ENCODE measurements at regions not wholly inside any gene's neighbourhood (a gene's known extent, or its start where the extent isn't known, plus 50 kb on each side); places are given as distances from the start of the nearest gene placed in this dataset.

DNA sequence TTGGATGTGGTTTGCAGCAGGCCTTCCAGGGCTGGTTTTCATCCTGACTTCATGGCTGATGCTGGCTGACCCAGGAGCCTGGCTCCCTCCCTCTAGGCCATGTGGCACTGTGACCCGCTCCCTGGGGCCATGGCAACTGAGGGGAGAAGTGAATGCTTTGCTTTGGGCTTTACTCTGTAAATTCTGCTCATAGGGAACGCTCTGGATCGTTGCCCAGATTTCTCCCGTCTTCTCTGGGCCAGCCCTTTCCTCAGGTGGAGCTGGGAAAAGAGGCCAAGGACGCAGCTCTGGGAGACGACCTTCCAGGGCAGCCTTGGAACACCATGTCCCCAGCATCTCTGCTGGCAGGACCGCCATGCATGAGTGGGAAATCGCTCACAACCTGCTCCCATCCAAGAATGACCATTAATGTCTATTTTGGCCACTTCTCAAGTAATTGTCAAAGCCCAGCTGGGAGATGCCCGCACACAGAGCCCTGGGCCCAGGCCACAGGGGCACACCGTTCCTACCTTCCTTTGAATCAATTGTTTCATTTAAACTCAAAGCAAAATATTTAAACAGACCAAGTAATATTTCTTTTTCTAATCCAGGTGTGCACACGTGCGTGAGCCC is 321.8 kb downstream of the TEX29 start:
- no peak overlapping the region for H3K4me2 ChIP-seq (ENCODE audit: extremely low read depth, insufficient read depth, low read length)
- no peak overlapping the region for H2AFZ ChIP-seq (ENCODE audit: low read length)
- no peaks in the 10 kb centered on the region for H3K9me3 ChIP-seq (ENCODE audit: control insufficient read depth, insufficient read depth, low read depth, low read length)
- TF ChIP-seq EZH2 (IDR thresholded peaks at IDR 0.05; ENCODE audit: low read length, missing control alignments) (no peak), CTCF (conservative IDR thresholded peaks at IDR 0.05 in 1 of 2, IDR thresholded peaks at IDR 0.05 in 1 of 2; ENCODE audit: low read depth in 1 of 2, low read length in 2 of 2) (no peak)
- no peaks in the 10 kb centered on the region for H3K27me3 ChIP-seq (ENCODE audit: control insufficient read depth, insufficient read depth, low read length)
- H3K36me3 ChIP-seq (ENCODE audit: control insufficient read depth, insufficient read depth, low read length): no peaks in the 10 kb centered on the region
- H3K4me1 ChIP-seq (ENCODE audit: control insufficient read depth, extremely low read depth, insufficient read depth, low read length): no peaks in the 10 kb centered on the region
- no peak overlapping the region for H3K9ac ChIP-seq (ENCODE audit: insufficient read depth, low read length)
- no peaks in the 10 kb centered on the region for H4K20me1 ChIP-seq (ENCODE audit: control insufficient read depth, extremely low read depth, insufficient read depth, low read length)
- no peak overlapping the region for H3K27ac ChIP-seq (ENCODE audit: insufficient read depth, low read length)
- no peak overlapping the region for H3K4me3 ChIP-seq (replicated peaks in 1 of 4; ENCODE audit: control extremely low read depth in 1 of 4, insufficient read depth in 1 of 4, low read depth in 3 of 4, low read length in 4 of 4)
- no peaks in the 10 kb centered on the region for H3K79me2 ChIP-seq (ENCODE audit: control insufficient read depth, insufficient read depth, low read length)
- no peak for DNase-seq (ENCODE audit: low read depth in 2 of 2)

DNA sequence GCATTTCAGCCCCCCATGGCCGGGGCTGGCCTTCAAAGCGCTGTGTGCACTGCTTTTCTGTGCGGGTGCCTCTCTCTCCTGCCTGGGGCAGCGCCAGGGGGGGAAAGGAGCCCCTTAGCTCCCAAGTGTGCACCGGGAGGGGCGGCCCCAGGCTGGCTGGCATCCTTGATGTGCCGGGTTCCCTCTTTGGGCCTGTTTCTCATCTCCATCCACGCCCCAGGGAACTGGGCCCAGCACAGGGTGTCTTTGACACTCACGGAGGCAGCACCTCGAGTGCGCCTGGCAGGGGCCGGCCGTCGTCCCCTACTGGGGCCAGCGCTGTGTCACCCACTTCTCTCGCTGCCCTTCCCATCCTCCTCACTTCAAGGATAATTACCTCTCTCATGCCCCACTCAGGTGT is 324.3 kb downstream of the TEX29 start:
- Histone ChIP-seq H3K9me3 (ENCODE audit: control insufficient read depth, insufficient read depth, low read depth, low read length) (no peaks in the 10 kb centered on the region), H3K4me2 (ENCODE audit: extremely low read depth, insufficient read depth, low read length) (no peak overlapping the region), H2AFZ (ENCODE audit: low read length) (no peak overlapping the region), H3K4me3 (replicated peaks in 1 of 4; ENCODE audit: control extremely low read depth in 1 of 4, insufficient read depth in 1 of 4, low read depth in 3 of 4, low read length in 4 of 4) (no peak overlapping the region), H3K36me3 (ENCODE audit: control insufficient read depth, insufficient read depth, low read length) (no peaks in the 10 kb centered on the region), H3K4me1 (ENCODE audit: control insufficient read depth, extremely low read depth, insufficient read depth, low read length) (no peaks in the 10 kb centered on the region), H4K20me1 (ENCODE audit: control insufficient read depth, extremely low read depth, insufficient read depth, low read length) (no peaks in the 10 kb centered on the region), H3K27ac (ENCODE audit: insufficient read depth, low read length) (no peak overlapping the region), H3K27me3 (ENCODE audit: control insufficient read depth, insufficient read depth, low read length) (no peaks in the 10 kb centered on the region), H3K9ac (ENCODE audit: insufficient read depth, low read length) (no peak overlapping the region), H3K79me2 (ENCODE audit: control insufficient read depth, insufficient read depth, low read length) (no peaks in the 10 kb centered on the region)
- TF ChIP-seq CTCF (conservative IDR thresholded peaks at IDR 0.05 in 1 of 2, IDR thresholded peaks at IDR 0.05 in 1 of 2; ENCODE audit: low read depth in 1 of 2, low read length in 2 of 2): no peak
- TF ChIP-seq EZH2 (IDR thresholded peaks at IDR 0.05; ENCODE audit: low read length, missing control alignments): no peak
- no peak for DNase-seq (ENCODE audit: low read depth in 2 of 2)

- no peak overlapping the region for H3K27ac ChIP-seq (ENCODE audit: insufficient read depth, low read length)
- no peaks in the 10 kb centered on the region for H4K20me1 ChIP-seq (ENCODE audit: control insufficient read depth, extremely low read depth, insufficient read depth, low read length)
- DNase-seq (ENCODE audit: low read depth in 2 of 2): no peak
- no peak overlapping the region for H2AFZ ChIP-seq (ENCODE audit: low read length)
- no peak overlapping the region for H3K4me2 ChIP-seq (ENCODE audit: extremely low read depth, insufficient read depth, low read length)
- no peaks in the 10 kb centered on the region for H3K36me3 ChIP-seq (ENCODE audit: control insufficient read depth, insufficient read depth, low read length)
- no peaks in the 10 kb centered on the region for H3K4me1 ChIP-seq (ENCODE audit: control insufficient read depth, extremely low read depth, insufficient read depth, low read length)
- H3K79me2 ChIP-seq (ENCODE audit: control insufficient read depth, insufficient read depth, low read length): no peaks in the 10 kb centered on the region
- TF ChIP-seq EZH2 (IDR thresholded peaks at IDR 0.05; ENCODE audit: low read length, missing control alignments) (no peak), CTCF (conservative IDR thresholded peaks at IDR 0.05 in 1 of 2, IDR thresholded peaks at IDR 0.05 in 1 of 2; ENCODE audit: low read depth in 1 of 2, low read length in 2 of 2) (no peak)
- H3K9me3 ChIP-seq (ENCODE audit: control insufficient read depth, insufficient read depth, low read depth, low read length): no peaks in the 10 kb centered on the region
- no peak overlapping the region for H3K9ac ChIP-seq (ENCODE audit: insufficient read depth, low read length)
- H3K27me3 ChIP-seq (ENCODE audit: control insufficient read depth, insufficient read depth, low read length): no peaks in the 10 kb centered on the region
- no peak overlapping the region for H3K4me3 ChIP-seq (replicated peaks in 1 of 4; ENCODE audit: control extremely low read depth in 1 of 4, insufficient read depth in 1 of 4, low read depth in 3 of 4, low read length in 4 of 4)
These were observed 324.8 kb downstream of the TEX29 start for GRCh38 chr13:111645198-111645597.
